LHCN-M2 (cell line): ENCODE measurements at regions not wholly inside any gene's neighbourhood (a gene's known extent, or its start where the extent isn't known, plus 50 kb on each side); places are given as distances from the start of the nearest gene placed in this dataset.

Experiments
- DNase-seq: peaks from one replicate; pipeline ENCODE4 v3.0.0-alpha.2; 2012; ENCODE audit warnings: low read depth

DNA sequence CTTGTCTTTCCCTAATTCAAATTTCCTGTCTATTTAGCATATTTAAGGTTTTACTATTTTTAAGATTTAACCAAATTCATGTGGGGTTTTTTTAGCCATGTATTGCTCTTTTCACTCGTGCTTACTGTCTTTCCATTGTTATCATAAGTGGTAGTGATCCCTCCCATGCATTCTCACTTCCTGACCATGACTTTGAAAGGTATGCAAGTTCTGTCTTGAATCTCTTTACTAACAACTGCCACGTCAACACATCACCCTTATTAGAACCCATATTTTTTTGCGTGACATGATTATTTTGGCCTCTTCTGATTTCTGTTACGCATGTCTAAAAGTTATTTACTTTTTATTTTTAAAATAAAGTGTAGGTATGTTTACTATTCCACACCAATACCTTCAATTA is 94.7 kb upstream of the CDH6 start:
- DNase-seq, result no peak

DNA sequence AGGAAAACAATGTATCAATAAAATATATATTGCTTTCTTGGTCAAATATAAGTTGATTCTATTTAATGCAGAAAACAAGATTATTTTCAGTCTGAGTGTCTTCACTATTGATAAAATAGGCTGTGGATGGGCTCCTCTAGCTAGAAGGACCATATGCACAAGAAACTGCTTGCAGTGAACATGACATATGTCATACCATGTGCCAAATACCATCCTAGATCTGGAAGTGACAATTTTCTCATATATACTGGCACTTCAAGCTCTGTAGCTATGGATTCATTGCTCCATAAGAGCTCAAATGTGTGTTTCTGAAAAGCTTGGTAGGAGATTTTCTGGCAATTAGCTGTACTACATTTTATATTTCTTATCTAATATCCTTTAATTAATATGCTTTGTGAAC is 95.6 kb upstream of the CDH6 start:
- DNase-seq, result no peak

DNA sequence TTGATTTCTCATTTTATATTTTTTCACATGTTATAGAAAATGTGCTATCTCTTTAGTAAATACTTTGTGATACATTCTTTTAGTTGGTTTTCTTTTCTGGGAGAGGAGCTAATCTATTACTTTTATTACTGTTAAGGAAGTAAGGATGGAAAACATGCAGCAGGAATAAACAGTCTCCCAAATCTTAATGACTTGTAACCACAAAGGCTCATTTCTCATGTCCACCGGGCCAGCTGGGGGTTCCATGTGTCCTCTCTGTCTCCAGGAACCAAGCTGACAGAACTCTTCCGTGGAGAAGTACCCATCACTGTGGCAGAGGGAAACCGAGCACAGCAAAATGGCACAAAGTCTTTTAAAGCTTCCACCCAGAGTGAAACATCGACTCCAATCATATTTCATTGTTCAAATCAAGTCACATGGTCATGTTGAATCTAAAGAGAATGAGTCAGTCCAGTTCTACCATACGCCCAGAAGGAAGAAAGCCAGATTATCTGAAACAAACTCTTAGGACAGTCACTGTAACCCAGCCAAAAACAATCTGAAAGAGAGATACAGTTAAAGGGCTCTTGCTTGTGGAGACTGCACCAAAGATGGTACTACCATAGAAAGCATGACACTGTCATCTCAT is 97.1 kb upstream of the CDH6 start:
- DNase-seq, result no peak

DNA sequence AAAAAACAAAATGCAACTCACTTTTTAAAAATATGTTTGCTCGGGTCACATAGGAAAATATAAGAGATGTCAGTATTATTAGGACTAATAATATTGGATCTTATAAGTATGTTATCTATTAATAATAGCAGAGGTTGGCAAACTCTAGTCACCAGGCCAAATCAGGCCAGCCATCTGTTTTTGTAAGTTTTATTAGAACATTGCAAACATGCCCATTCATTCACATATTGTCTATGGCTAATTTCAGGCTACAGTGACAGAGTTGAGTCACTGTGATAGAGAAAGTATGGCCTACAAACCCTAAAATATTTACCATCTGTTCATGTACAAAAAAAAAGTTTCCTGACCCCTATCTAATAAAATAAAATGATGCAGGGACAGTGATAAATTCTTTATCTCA is 97.7 kb upstream of the CDH6 start:
- no peak for DNase-seq

DNA sequence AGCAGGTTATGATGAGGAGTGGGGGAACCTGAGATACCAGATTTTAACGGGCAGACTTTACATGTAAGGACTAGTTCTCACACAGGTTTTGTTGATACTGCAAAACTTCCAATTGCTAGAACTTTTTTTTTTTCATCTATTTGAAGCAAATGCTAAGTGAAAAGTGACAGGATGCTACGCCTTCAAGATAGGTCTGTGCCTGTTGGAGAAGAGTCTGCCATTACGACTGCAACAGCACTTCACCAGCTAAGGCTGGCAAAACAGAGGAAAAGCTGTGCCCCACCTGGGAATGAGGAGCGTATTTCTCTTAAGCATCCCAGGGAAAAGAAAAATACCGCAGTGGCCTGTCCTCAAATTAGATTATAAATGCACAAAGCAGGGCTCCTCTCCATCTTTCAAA is 102.0 kb upstream of the CDH6 start:
- DNase-seq, result no peak

DNA sequence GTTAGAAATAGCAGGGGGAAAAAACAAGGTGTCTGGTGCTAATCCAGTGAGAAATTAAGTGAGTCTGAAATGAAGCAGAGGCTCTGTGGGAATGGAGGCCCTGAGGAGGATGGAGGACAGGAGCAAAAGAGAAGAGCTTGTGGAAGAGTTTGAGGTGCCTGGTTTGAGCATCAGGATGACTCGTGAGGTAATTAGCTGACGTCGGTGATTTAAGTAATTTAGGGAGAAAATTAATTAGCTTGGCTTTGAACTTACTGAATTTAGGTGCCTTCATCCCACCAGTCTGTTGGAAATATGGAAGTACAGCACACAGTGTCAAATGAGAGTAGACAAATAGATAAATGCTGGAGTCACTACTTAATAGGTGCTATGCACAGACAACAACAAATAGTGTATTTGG is 103.0 kb upstream of the CDH6 start:
- no peak for DNase-seq

DNA sequence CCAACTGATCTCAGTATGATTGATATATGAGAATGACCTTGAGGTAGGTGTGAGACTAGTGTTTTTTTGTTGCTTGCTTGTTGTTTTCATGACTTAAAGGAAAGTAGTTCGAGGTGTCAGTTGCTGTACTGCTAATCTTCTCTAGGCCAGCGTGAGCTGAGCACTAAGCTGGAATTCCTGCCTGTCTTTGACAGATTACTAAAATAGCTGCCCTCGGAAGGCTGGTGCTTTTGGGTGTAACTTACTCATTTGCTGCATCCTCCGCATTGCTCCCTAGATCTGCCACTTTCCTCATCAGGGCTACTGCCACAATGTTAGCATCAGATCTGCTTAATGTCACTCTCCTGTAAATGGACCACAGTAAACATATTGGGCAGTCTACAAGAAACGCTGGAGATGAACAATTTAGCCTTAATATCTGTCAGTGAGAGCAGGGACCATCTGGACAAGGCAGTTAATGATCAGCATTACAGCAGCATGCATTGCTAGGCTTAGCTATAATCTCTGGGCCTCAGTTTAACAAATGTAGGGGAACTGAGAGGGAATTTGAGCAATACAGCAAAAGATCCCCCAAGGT is 106.6 kb upstream of the CDH6 start:
- DNase-seq, result no peak

DNA sequence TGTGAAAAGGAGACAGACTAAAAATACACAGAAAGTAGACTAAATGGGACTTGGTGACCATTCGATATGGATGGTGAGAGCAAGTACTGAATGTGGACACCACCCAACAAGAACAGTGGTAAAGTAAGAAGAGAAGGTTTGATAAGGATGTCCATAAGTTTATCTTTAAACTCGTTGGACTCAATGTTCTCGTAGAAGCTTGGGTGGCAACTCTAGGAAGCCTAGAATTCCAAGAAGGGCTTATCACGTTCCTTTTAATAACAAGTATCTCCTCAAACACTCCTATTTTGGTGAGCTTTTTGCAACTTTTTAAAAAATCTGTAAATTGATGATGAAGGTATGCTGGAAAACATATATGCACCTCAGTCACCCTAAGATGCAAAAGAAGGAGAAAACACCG is 108.6 kb upstream of the CDH6 start:
- no peak for DNase-seq

DNA sequence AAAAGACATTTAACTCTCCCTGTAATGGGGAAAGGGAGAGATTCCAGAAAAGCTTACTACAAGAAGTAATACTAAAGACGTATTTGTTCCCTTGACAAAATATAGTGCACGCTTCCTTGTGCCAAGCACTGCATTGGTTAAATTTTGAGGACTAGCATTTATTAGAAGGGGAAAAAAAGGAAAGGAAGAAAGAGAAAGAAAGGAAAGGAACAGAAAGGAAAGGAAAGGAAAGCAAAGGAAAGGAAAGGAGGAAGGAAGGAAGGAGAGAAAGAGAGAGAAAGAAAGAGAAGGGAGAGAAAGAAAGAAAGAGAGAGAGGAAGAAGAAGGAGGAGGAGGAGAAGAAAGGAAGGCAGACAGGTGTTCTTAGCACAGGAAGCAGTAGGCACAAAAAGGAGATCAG is 110.1 kb upstream of the CDH6 start:
- DNase-seq, result no peak

DNA sequence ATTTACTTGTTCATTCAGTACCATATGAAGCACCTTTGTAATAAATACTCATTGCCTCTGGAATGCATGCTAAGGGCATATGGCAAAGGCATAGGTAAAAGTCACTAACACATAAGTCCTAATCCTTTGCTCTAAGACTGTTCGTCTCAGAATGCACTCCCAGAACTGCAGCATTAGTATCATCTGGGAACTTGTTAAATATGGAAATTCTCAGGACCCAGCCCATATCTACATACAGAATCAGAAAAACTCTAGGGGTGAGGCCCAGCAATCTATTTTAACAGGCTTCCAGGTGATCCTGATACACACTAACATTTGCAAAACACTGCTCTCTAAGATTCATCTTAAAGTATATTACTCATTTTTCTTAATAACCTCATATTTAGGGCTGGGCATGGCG is 113.8 kb upstream of the CDH6 start:
- DNase-seq, result no peak

DNA sequence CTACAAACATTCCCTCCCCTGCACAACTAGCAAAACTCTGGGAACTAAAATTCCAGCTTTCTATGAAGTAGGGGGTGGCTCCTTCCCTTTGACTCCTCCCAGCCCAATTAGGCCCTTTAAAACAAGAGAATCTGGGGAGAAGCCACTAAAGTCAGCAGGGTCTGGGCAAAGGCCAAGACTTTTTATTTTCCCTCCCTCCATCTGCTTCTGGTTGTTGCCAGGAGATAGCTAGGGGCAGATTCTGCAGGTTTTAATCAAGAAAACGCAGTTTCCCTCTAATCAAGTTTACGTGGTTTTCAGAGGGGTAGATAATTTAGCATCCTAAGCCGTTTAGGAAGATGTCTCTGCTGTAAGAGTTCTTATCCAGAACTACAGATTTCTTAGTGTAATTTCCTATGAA is 114.5 kb upstream of the CDH6 start:
- DNase-seq, result no peak

DNA sequence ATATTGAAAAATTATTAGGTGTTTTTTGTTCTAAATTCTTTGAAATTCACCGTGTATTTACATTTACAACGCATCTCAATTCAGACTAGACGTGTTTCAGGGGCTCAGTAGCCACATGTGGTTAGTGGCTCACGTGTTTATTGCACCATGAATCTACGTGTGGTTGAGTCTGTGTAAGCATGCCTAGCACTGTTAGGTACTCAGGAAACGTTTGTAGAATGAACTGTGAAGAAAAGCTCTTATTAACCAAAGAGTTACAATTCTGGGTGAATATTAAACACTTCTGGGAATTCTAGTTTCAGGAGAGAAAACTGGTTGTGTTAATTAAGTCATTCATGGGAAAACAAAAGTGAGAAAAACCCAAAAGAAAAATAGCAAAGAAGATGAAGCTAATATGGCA is 117.5 kb upstream of the CDH6 start:
- DNase-seq, result no peak

DNA sequence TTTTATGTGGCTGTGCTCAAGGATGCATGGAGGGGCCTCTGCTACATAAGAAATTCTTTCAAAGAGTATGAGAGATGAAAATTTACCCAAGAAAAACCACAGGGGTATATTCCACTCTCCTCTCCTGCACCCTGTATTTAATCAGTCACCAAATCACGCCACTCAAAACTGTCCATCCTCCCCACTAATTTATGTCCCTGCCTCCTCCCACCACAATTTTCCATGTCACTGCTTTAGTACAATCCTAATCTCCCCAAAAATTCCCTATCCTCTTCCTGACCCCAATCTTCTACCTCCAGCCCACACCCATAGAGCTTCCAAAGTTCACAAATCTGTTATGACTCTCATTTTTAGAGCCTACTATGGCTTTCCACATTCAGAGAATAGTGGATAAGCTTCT is 125.2 kb upstream of the CDH6 start:
- no peak for DNase-seq

DNA sequence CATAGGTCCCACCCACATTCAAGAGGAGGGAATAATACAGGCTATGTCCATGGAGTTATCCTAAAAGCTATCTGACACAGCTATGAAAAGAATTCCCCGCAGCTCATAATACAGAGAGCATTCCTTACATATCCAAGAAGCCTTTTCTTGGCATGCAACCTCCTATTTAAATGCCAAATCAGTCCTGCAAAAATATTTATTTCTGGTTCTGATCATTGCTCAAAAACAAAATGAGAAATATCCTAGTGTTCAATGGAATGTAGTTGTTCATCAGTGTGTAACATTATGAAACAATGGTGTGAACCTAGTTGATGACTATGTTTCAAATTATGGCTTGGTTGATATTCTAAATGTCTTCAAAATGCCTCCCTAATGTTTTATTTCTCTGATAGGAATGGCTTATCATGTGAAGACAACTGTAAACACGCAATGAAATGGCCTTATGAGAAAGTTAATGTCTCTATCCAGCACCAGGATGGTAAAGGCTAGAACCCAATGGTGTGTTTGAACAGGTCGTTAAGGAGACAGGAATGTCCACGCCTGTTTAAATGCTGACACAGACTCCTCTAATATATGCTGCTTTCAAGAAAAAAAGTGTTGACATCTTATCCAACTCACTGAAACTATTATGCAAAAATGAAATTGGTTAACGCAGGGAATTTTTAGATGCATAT is 126.7 kb upstream of the CDH6 start:
- no peak for DNase-seq

DNA sequence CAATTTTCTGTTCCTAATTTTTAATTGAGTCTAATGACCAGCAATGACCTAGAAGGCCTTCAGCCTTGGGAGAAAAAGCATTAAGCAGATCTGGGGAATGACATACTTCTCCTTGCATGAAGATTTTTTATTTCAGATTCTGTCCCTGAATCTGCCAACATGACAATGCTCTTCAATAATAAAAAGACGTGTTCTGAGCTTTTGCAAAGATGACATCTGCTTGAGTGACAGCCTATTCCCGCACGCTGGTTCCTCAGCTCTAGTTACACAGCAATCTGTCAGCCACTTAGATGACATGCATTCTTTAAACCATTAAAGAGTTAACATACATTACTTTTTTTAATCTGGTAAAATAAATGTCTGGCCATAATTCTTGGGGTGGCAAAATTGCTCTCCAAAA is 129.3 kb upstream of the CDH6 start:
- no peak for DNase-seq

DNA sequence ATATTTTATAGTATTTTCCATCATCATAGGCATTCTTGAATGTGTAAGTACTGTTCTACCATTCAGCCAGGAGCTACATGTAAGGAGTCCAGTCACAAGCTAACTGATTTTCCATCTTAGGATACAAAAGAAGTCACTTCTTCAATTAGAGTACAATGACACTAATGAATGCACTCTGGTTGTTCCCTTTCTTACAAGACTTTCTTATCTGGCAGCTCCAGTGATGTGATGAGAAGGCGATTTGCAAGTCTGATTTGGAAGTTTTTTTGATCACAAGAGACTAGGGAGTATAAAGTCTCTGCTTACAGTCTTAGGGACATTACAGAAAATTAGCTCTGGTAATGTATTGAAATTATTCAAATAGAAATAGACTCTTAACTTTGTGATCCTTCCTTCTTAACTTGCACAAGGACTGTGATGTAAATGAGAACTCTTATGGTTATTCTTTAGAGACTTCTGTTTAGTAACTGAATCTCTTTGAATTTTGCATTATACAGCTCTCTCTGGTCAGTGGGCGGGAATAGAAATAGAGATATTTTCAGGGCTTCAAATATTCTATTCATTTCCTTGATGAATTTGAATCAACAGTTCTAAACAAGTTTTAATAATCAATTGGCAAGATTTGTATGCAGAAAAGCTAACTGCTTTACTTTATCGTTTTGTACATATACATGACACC is 130.4 kb upstream of the CDH6 start:
- no peak for DNase-seq

DNA sequence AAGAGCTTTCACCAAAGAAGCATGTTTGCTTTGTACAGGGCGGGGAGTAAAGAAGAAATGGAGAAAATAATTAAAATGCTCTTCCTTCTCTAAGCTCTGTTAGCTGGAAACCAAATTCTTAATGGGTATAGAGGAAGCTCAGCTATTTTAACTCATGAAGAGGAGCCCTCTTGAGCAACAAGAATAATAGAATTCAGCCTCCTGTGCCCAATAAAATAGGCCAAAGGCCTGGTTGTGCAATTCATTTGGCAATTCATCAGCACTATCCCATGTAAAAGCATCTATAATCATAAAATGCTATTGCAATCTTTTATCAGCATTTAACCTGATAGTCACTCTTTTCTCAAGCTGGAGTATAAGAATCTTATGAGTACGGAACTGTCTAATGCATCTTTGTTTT is 133.6 kb upstream of the CDH6 start:
- no peak for DNase-seq

DNA sequence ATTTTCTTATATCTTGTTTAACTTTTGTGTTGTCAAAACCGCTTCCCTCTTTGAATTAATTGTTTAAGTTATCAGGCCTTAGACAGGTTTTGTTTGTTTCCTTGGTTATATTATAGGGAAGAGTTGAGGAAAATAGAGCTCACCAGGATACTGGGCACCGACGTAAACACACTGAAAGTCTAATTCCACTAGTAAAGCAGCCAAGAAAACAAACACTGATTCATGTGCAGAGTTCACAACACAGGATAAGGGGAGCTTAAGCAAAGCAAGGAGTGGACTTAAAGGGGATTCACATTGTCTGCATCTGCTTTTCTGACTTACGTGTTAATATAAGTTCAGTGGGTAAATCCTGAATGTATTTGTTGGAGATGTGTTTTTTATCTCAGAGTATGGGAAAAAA is 139.0 kb upstream of the CDH6 start:
- no peak for DNase-seq

DNA sequence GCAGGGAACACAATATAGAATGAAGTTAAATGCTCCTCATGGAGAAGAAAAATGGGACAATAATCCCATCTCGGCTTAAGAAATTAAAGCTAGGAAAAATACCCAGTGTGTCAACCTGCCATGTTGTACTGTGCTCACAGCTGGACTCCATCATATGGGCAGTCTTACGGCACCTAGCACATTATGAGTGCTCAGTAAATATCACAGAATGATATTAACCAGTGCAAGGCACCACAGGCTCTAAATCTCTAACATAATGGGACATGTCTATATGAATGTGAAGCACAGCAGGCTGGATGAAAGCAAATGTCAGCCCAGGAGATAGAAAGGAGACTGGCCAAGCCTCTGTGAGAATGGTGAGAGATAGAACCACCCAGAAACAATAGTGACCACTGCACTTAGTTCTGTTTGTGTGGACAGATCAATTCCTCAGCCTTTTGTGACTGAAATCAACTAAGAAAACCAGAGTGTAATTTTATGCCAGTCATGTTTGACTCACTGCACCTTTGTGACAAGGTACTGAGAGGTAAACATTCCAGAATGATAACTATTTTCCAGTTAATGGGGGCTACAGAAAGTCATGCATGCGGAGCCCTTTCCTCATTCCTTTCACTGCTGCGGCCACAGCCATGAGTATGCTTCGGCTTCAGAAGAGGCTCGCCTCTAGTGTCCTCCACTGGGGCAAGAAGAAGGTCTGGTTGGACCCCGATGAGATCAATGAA is 140.4 kb upstream of the CDH6 start:
- DNase-seq, result no peak

DNA sequence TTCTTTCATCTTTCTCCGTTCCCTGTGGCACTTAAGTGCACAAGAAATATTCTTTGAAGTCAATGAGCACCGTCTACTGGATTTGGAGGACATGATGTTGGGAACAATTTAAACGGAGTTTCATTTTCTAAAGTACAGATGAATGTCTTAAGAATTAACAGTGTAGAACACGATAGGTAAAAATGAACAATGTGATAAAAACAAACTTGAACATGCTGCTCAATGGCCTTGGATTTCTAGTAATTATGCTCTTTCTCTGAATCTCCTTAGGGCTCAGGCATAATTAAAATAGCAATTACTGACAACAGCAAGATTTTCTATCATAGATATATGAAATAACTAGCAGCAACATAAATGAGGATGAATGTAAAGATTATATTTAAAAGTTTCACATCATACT is 142.2 kb upstream of the CDH6 start:
- no peak for DNase-seq

DNA sequence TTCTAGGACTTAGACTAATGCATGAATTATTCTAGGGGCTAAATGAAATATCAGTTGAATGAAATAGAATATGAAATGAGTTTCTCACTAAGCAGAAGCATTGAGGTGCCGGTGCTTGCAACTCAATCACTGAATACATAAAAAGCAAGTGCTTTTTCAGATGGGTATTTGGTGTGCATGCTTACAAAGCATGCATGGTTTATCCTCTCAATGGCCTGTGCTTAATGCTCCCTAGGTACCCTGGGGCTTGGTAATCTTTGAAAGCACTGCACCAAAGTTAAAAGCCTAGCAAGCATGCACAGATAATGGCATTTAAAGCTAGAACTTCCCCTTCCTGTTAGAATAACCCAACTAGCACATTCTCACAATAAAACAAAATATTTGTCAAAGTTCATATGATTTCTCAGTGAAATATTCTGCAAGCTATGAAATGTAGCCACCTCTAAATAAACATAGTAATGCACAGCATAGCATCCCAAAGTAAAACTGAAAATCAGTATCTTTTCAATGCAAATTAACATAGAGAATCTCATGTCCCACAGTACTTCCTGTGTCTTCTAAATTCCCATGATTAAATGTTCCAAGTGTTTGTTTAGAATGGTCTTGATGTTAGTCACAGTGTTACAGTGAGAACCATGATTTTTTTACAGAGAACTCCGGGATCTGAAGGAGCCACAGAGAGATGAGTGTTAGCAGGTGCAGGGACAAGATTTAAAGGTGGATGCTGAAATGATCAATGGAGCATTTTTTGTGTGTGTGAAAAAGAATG is 143.4 kb upstream of the CDH6 start:
- DNase-seq, result no peak

DNA sequence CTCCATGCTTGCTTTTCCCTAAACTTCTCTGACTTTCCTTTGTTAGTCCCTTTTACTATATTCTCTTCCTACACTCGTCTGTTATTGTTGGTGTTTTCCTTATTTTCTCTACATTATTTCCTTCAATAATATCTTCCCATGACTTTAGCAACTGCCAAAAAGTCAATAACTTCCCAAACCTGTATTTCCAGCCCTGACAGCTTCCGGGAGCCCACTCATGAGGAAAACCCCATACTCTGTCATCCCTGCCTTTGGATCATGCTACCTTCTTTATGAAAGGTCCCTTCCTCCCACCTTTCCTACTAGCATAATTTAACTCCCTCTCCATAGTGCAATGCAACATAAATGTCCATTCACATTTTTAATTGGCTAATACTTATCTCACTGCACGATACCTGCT is 144.0 kb upstream of the CDH6 start:
- DNase-seq, result no peak
